ENCODE measurements at regions not wholly inside any gene's neighbourhood (a gene's known extent, or its start where the extent isn't known, plus 50 kb on each side); places are given as distances from the start of the nearest gene placed in this dataset.

GRCh38 chr10:121102706-121103105 lies 251.5 kb downstream of the WDR11 start:
- no peak for DNase-seq

GRCh38 chr10:121104476-121105111 lies 253.4 kb downstream of the WDR11 start:
- no peak for DNase-seq

GRCh38 chr10:121106611-121107010 lies 255.4 kb downstream of the WDR11 start:
- no peak for DNase-seq

GRCh38 chr10:121108051-121108450 lies 256.9 kb downstream of the WDR11 start:
- no peak for DNase-seq

- no peak for DNase-seq
These were observed 259.2 kb downstream of the WDR11 start for GRCh38 chr10:121110369-121110768.

- no peak for DNase-seq
These were observed 261.0 kb downstream of the WDR11 start for GRCh38 chr10:121112136-121112535.

- no peak for DNase-seq
These were observed 261.6 kb downstream of the WDR11 start for GRCh38 chr10:121112579-121113384.

- no peak for DNase-seq
These were observed 262.2 kb downstream of the WDR11 start for GRCh38 chr10:121113385-121113696.

- no peak for DNase-seq
These were observed 262.7 kb downstream of the WDR11 start for GRCh38 chr10:121113911-121114310.

- DNase-seq: no peak
These were observed 264.0 kb downstream of the WDR11 start for GRCh38 chr10:121115154-121115553.

GRCh38 chr10:121121462-121121861 lies 270.3 kb downstream of the WDR11 start:
- no peak for DNase-seq

GRCh38 chr10:121127151-121127906 lies 276.2 kb downstream of the WDR11 start:
- no peak for DNase-seq

- no peak for DNase-seq
These were observed 277.0 kb downstream of the WDR11 start for GRCh38 chr10:121128164-121128563.

GRCh38 chr10:121129266-121129665 lies 278.1 kb downstream of the WDR11 start:
- DNase-seq: no peak

GRCh38 chr10:121130382-121130781 lies 279.2 kb downstream of the WDR11 start:
- no peak for DNase-seq

- DNase-seq: no peak
These were observed 279.9 kb downstream of the WDR11 start for GRCh38 chr10:121131014-121131413.

- no peak for DNase-seq
These were observed 280.5 kb downstream of the WDR11 start for GRCh38 chr10:121131426-121132265.

GRCh38 chr10:121132273-121132672 lies 281.1 kb downstream of the WDR11 start:
- DNase-seq: no peak

- no peak for DNase-seq
These were observed 282.7 kb downstream of the WDR11 start for GRCh38 chr10:121133901-121134300.

- DNase-seq: no peak
These were observed 283.5 kb downstream of the WDR11 start for GRCh38 chr10:121134711-121135110.

GRCh38 chr10:121135512-121135911 lies 284.4 kb downstream of the WDR11 start:
- no peak for DNase-seq

- no peak for DNase-seq
These were observed 286.4 kb downstream of the WDR11 start for GRCh38 chr10:121137533-121137932.

Data from activated CD4-positive, alpha-beta T cell treated with anti-CD3 and anti-CD28 coated beads, Interleukin-10, Interleukin-2, amounts not matched to agents 100 ng/mL and 50 ng/mL, durations not matched to agents 16 hours and 8 hours (primary cell).